GM11168 (cell line): ENCODE measurements at regions not wholly inside any gene's neighbourhood (a gene's known extent, or its start where the extent isn't known, plus 50 kb on each side); places are given as distances from the start of the nearest gene placed in this dataset.

Experiments
- in situ Hi-C: fragments of 300-500 bp; cut with MboI; formaldehyde crosslinking; loops from one replicate; pipeline ENCODE4 v1.12.0; 2022; ENCODE audit warnings: low sequenced_read_pairs; ENCODE audit not compliant: unreplicated experiment

- in situ Hi-C loops: no loop called here
These were observed 69.7 kb upstream of the FZD8 start for GRCh38 chr10:35711615-35712411.

- in situ Hi-C loops: no loop called here
These were observed 65.7 kb upstream of the FZD8 start for GRCh38 chr10:35707642-35708425.

GRCh38 chr10:35706959-35707358 is 64.9 kb upstream of the FZD8 start:
- in situ Hi-C loops: no loop called here

GRCh38 chr10:35705671-35706070 is 63.6 kb upstream of the FZD8 start:
- in situ Hi-C loops: no loop called here

- in situ Hi-C loops: no loop called here
These were observed 63.0 kb upstream of the FZD8 start for GRCh38 chr10:35705051-35705450.

- in situ Hi-C loops: no loop called here
These were observed 62.3 kb upstream of the FZD8 start for GRCh38 chr10:35704401-35704800.

- in situ Hi-C loops: no loop called here
These were observed 58.4 kb upstream of the FZD8 start for GRCh38 chr10:35700487-35700882.

GRCh38 chr10:35699848-35700486 is 57.9 kb upstream of the FZD8 start:
- in situ Hi-C loops: no loop called here

- in situ Hi-C loops: no loop called here
These were observed 54.5 kb upstream of the FZD8 start for GRCh38 chr10:35696392-35697287.

GRCh38 chr10:35693800-35694199 is 51.7 kb upstream of the FZD8 start:
- in situ Hi-C loops: no loop called here
